IgD-negative memory B cell (primary cell): ENCODE measurements at regions not wholly inside any gene's neighbourhood (a gene's known extent, or its start where the extent isn't known, plus 50 kb on each side); places are given as distances from the start of the nearest gene placed in this dataset.
"Not testable (repeated sequence)": the region's sequence is repeated elsewhere in the genome, so short reads cannot be mapped to it uniquely, and the experiment has no call there.

Experiments
- H3K27ac Mint-ChIP-seq, 3 donors: one replicate each; pipeline ENCODE4 v1.8.0; 2020 to 2022; ENCODE audit warnings: mild to moderate bottlenecking in 3 of 3, mixed read lengths in 3 of 3, moderate library complexity in 1 of 3
- H3K27me3 Mint-ChIP-seq: one replicate; pipeline ENCODE4 v1.8.0; 2021; ENCODE audit warnings: mixed read lengths
- H3K36me3 Mint-ChIP-seq: one replicate; pipeline ENCODE4 v1.8.0; 2020; ENCODE audit warnings: mild to moderate bottlenecking, mixed read lengths
- H3K4me1 Mint-ChIP-seq, 3 donors: one replicate each; pipeline ENCODE4 v1.8.0; 2020 to 2022; ENCODE audit warnings: mixed read lengths in 3 of 3, mild to moderate bottlenecking in 1 of 3
- H3K4me3 Mint-ChIP-seq, 4 donors: one replicate each; pipeline ENCODE4 v1.8.0; 2020 to 2022; ENCODE audit warnings: mild to moderate bottlenecking in 4 of 4, mixed read lengths in 4 of 4, moderate library complexity in 3 of 4
- H3K9me3 Mint-ChIP-seq, 3 donors: one replicate each; pipeline ENCODE4 v1.8.0; 2020 to 2021; ENCODE audit warnings: mixed read lengths in 3 of 3, mild to moderate bottlenecking in 1 of 3

- H3K4me1 Mint-ChIP-seq: no peaks in the 10 kb centered on the region
- H3K27ac Mint-ChIP-seq: no peak overlapping the region
- peaks cover 0 to 9% (median 0%) of the 10 kb centered on the region in 3 donors for H3K9me3 Mint-ChIP-seq
- H3K36me3 Mint-ChIP-seq: no peaks in the 10 kb centered on the region
- no peak overlapping the region for H3K4me3 Mint-ChIP-seq
- H3K27me3 Mint-ChIP-seq: peaks cover 5% of the 10 kb centered on the region
Measured at GRCh38 chr2:180781276-180781675, 199.1 kb upstream of the UBE2E3 start.

- Mint-ChIP-seq H3K4me1 (no peaks in the 10 kb centered on the region), H3K27ac (no peak overlapping the region), H3K9me3 (no peaks in the 10 kb centered on the region), H3K27me3 (peaks cover 2% of the 10 kb centered on the region), H3K4me3 (no peak overlapping the region), H3K36me3 (no peaks in the 10 kb centered on the region)
Measured at GRCh38 chr2:180778291-180778690, 202.1 kb upstream of the UBE2E3 start.

- Mint-ChIP-seq H3K27ac (no peak overlapping the region), H3K4me3 (no peak overlapping the region), H3K27me3 (peaks cover 2% of the 10 kb centered on the region), H3K36me3 (no peaks in the 10 kb centered on the region), H3K4me1 (no peaks in the 10 kb centered on the region), H3K9me3 (no peaks in the 10 kb centered on the region)
Measured at GRCh38 chr2:180776921-180777320, 203.5 kb upstream of the UBE2E3 start.

GRCh38 chr2:180775711-180776110, 204.7 kb upstream of the UBE2E3 start:
- no peaks in the 10 kb centered on the region for H3K9me3 Mint-ChIP-seq
- no peak overlapping the region for H3K27ac Mint-ChIP-seq
- no peak overlapping the region for H3K4me3 Mint-ChIP-seq
- no peaks in the 10 kb centered on the region for H3K4me1 Mint-ChIP-seq
- H3K36me3 Mint-ChIP-seq: no peaks in the 10 kb centered on the region
- peaks cover 2% of the 10 kb centered on the region for H3K27me3 Mint-ChIP-seq

GRCh38 chr2:180765316-180765715, 215.1 kb upstream of the UBE2E3 start:
- not testable (repeated sequence) for H3K9me3 Mint-ChIP-seq, H3K4me3 Mint-ChIP-seq, H3K4me1 Mint-ChIP-seq, H3K27ac Mint-ChIP-seq, H3K36me3 Mint-ChIP-seq, H3K27me3 Mint-ChIP-seq

- H3K4me3 Mint-ChIP-seq: no peak overlapping the region
- H3K4me1 Mint-ChIP-seq: no peaks in the 10 kb centered on the region
- H3K36me3 Mint-ChIP-seq: no peaks in the 10 kb centered on the region
- peaks cover 9% of the 10 kb centered on the region for H3K27me3 Mint-ChIP-seq
- H3K27ac Mint-ChIP-seq: no peak overlapping the region
- peaks cover 0 to 7% (median 0%) of the 10 kb centered on the region in 3 donors for H3K9me3 Mint-ChIP-seq
Measured at GRCh38 chr2:180763263-180763989, 217.0 kb upstream of the UBE2E3 start.

GRCh38 chr2:180761224-180761623, 219.2 kb upstream of the UBE2E3 start:
- H3K27ac Mint-ChIP-seq: no peak overlapping the region
- no peaks in the 10 kb centered on the region for H3K36me3 Mint-ChIP-seq

GRCh38 chr2:180759631-180760030, 220.8 kb upstream of the UBE2E3 start:
- Mint-ChIP-seq H3K4me1 (no peaks in the 10 kb centered on the region), H3K27ac (no peak overlapping the region), H3K9me3 (peaks cover 0 to 3% (median 0%) of the 10 kb centered on the region in 3 donors), H3K4me3 (no peak overlapping the region), H3K27me3 (peaks cover 4% of the 10 kb centered on the region), H3K36me3 (no peaks in the 10 kb centered on the region)

More at GRCh38 chr2:180761224-180761623, 219.2 kb upstream of the UBE2E3 start:
- peaks cover 0 to 5% (median 0%) of the 10 kb centered on the region in 3 donors for H3K9me3 Mint-ChIP-seq
- H3K4me1 Mint-ChIP-seq: no peaks in the 10 kb centered on the region
- H3K4me3 Mint-ChIP-seq: no peak overlapping the region
- peaks cover 6% of the 10 kb centered on the region for H3K27me3 Mint-ChIP-seq

- Mint-ChIP-seq H3K4me3 (no peak overlapping the region), H3K9me3 (no peaks in the 10 kb centered on the region)
Measured at GRCh38 chr2:180753809-180754761, 226.3 kb upstream of the UBE2E3 start.

GRCh38 chr2:180751306-180751920, 229.0 kb upstream of the UBE2E3 start:
- Mint-ChIP-seq H3K4me3 (no peak overlapping the region), H3K27me3 (peaks cover 3% of the 10 kb centered on the region), H3K27ac (no peak overlapping the region), H3K9me3 (peaks cover 0 to 2% (median 0%) of the 10 kb centered on the region in 3 donors), H3K36me3 (peaks cover 1% of the 10 kb centered on the region), H3K4me1 (no peaks in the 10 kb centered on the region)

More at GRCh38 chr2:180753809-180754761, 226.3 kb upstream of the UBE2E3 start:
- no peaks in the 10 kb centered on the region for H3K4me1 Mint-ChIP-seq
- H3K36me3 Mint-ChIP-seq: peaks cover 1% of the 10 kb centered on the region
- H3K27ac Mint-ChIP-seq: no peak overlapping the region
- H3K27me3 Mint-ChIP-seq: no peaks in the 10 kb centered on the region

- H3K4me1 Mint-ChIP-seq: no peaks in the 10 kb centered on the region
- H3K4me3 Mint-ChIP-seq: no peak overlapping the region
- H3K9me3 Mint-ChIP-seq: peaks cover 0 to 3% (median 2%) of the 10 kb centered on the region in 3 donors
- H3K36me3 Mint-ChIP-seq: peaks cover 1% of the 10 kb centered on the region
- H3K27ac Mint-ChIP-seq: no peak overlapping the region
- peaks cover 3% of the 10 kb centered on the region for H3K27me3 Mint-ChIP-seq
Measured at GRCh38 chr2:180747728-180748127, 232.7 kb upstream of the UBE2E3 start.

- no peaks in the 10 kb centered on the region for H3K4me1 Mint-ChIP-seq
- H3K9me3 Mint-ChIP-seq: peaks cover 0 to 3% (median 2%) of the 10 kb centered on the region in 3 donors
- no peaks in the 10 kb centered on the region for H3K36me3 Mint-ChIP-seq
Measured at GRCh38 chr2:180743401-180743800, 237.0 kb upstream of the UBE2E3 start.

GRCh38 chr2:180742801-180743200, 237.6 kb upstream of the UBE2E3 start:
- H3K36me3 Mint-ChIP-seq: no peaks in the 10 kb centered on the region

More at GRCh38 chr2:180743401-180743800, 237.0 kb upstream of the UBE2E3 start:
- Mint-ChIP-seq H3K27me3 (peaks cover 4% of the 10 kb centered on the region), H3K27ac (no peak overlapping the region), H3K4me3 (no peak overlapping the region)

GRCh38 chr2:180739070-180739469, 241.3 kb upstream of the UBE2E3 start:
- no peak overlapping the region for H3K4me3 Mint-ChIP-seq
- no peaks in the 10 kb centered on the region for H3K36me3 Mint-ChIP-seq
- peaks cover 0 to 2% (median 0%) of the 10 kb centered on the region in 3 donors for H3K4me1 Mint-ChIP-seq
- H3K27me3 Mint-ChIP-seq: peaks cover 1% of the 10 kb centered on the region
- no peak overlapping the region for H3K27ac Mint-ChIP-seq
- H3K9me3 Mint-ChIP-seq: no peaks in the 10 kb centered on the region

More at GRCh38 chr2:180742801-180743200, 237.6 kb upstream of the UBE2E3 start:
- Mint-ChIP-seq H3K4me3 (no peak overlapping the region), H3K27me3 (peaks cover 4% of the 10 kb centered on the region), H3K27ac (no peak overlapping the region), H3K9me3 (peaks cover 0 to 3% (median 2%) of the 10 kb centered on the region in 3 donors), H3K4me1 (no peaks in the 10 kb centered on the region)

- Mint-ChIP-seq H3K9me3 (no peaks in the 10 kb centered on the region), H3K4me1 (peaks cover 0 to 2% (median 0%) of the 10 kb centered on the region in 3 donors), H3K27ac (no peak overlapping the region), H3K36me3 (no peaks in the 10 kb centered on the region), H3K4me3 (no peak overlapping the region), H3K27me3 (no peaks in the 10 kb centered on the region)
Measured at GRCh38 chr2:180735799-180736198, 244.6 kb upstream of the UBE2E3 start.
